Activated naive CD4-positive, alpha-beta T cell treated with anti-CD3 and anti-CD28 coated beads, Interleukin-2, amount 50 U/mL, for 72 hours (primary cell): ENCODE measurements at regions not wholly inside any gene's neighbourhood (a gene's known extent, or its start where the extent isn't known, plus 50 kb on each side); places are given as distances from the start of the nearest gene placed in this dataset.
"Not testable (repeated sequence)": the region's sequence is repeated elsewhere in the genome, so short reads cannot be mapped to it uniquely, and the experiment has no call there.

ENCODE experiments used
- ATAC-seq, 2 donors: fragments of 150-1000 bp; cut with Tn5 transposase; 2 replicates each; pipeline ENCODE4 v1.10.0; 2021; ENCODE audit warnings: mild to moderate bottlenecking in 2 of 2, moderate library complexity in 2 of 2
- DNase-seq, 2 donors: peaks; one replicate each; pipeline ENCODE4 v3.0.0; 2021 to 2022; ENCODE audit warnings: low spot score in 2 of 2
- H3K27ac Mint-ChIP-seq, 2 donors: one replicate each; pipeline ENCODE4 v1.8.0; 2022; ENCODE audit warnings: mild to moderate bottlenecking in 2 of 2, mixed read lengths in 2 of 2
- H3K36me3 Mint-ChIP-seq, 2 donors: one replicate each; pipeline ENCODE4 v1.8.0; 2022; ENCODE audit warnings: mixed read lengths in 2 of 2
- H3K9me3 Mint-ChIP-seq, 2 donors: one replicate each; pipeline ENCODE4 v1.8.0; 2022; ENCODE audit warnings: mixed read lengths in 2 of 2

GRCh38 chr2:17163638-17164037, 354.6 kb downstream of the RAD51AP2 start:
- Mint-ChIP-seq H3K36me3 (no peaks in the 10 kb centered on the region), H3K9me3 (no peaks in the 10 kb centered on the region), H3K27ac (no peak overlapping the region)
- no peak for ATAC-seq
- DNase-seq = no peak

- Mint-ChIP-seq H3K36me3 (no peaks in the 10 kb centered on the region), H3K27ac (no peak overlapping the region), H3K9me3 (no peaks in the 10 kb centered on the region)
- ATAC-seq (no peak), DNase-seq (no peak)
These were observed 355.5 kb downstream of the RAD51AP2 start for GRCh38 chr2:17162713-17163112.

GRCh38 chr2:17160594-17160993, 357.6 kb downstream of the RAD51AP2 start:
- DNase-seq = no peak
- ATAC-seq = no peak
- Mint-ChIP-seq H3K27ac (no peak overlapping the region), H3K9me3 (no peaks in the 10 kb centered on the region), H3K36me3 (no peaks in the 10 kb centered on the region)

GRCh38 chr2:17156086-17156485, 362.2 kb downstream of the RAD51AP2 start:
- no peaks in the 10 kb centered on the region for H3K36me3 Mint-ChIP-seq
- H3K27ac Mint-ChIP-seq = no peak overlapping the region
- no peaks in the 10 kb centered on the region for H3K9me3 Mint-ChIP-seq
- DNase-seq (no peak), ATAC-seq (no peak)

GRCh38 chr2:17149945-17150344, 368.3 kb downstream of the RAD51AP2 start:
- DNase-seq = no peak
- no peak overlapping the region for H3K27ac Mint-ChIP-seq
- H3K36me3 Mint-ChIP-seq = no peaks in the 10 kb centered on the region
- ATAC-seq = no peak
- peaks cover 7 to 10% of the 10 kb centered on the region in 2 donors for H3K9me3 Mint-ChIP-seq

GRCh38 chr2:17148407-17149145, 369.7 kb downstream of the RAD51AP2 start:
- no peak for ATAC-seq
- DNase-seq = no peak
- Mint-ChIP-seq H3K9me3 (peaks cover 7 to 10% of the 10 kb centered on the region in 2 donors), H3K36me3 (no peaks in the 10 kb centered on the region), H3K27ac (no peak overlapping the region)

GRCh38 chr2:17146358-17146757, 371.9 kb downstream of the RAD51AP2 start:
- Mint-ChIP-seq H3K9me3 (peaks cover 7 to 10% of the 10 kb centered on the region in 2 donors), H3K27ac (no peak overlapping the region), H3K36me3 (no peaks in the 10 kb centered on the region)
- no peak for ATAC-seq
- DNase-seq = no peak

- ATAC-seq (no peak), DNase-seq (no peak)
- H3K36me3 Mint-ChIP-seq = no peaks in the 10 kb centered on the region
- H3K9me3 Mint-ChIP-seq = peaks cover 0 to 5% of the 10 kb centered on the region in 2 donors
- H3K27ac Mint-ChIP-seq = no peak overlapping the region
These were observed 381.4 kb downstream of the RAD51AP2 start for GRCh38 chr2:17136877-17137276.

GRCh38 chr2:17136231-17136630, 382.0 kb downstream of the RAD51AP2 start:
- DNase-seq (no peak), ATAC-seq (no peak)
- Mint-ChIP-seq H3K36me3 (no peaks in the 10 kb centered on the region), H3K27ac (no peak overlapping the region), H3K9me3 (peaks cover 0 to 5% of the 10 kb centered on the region in 2 donors)

GRCh38 chr2:17135619-17136018, 382.6 kb downstream of the RAD51AP2 start:
- ATAC-seq = no peak

GRCh38 chr2:17133052-17133671, 385.1 kb downstream of the RAD51AP2 start:
- ATAC-seq (no peak), DNase-seq (no peak)
- H3K36me3 Mint-ChIP-seq = no peaks in the 10 kb centered on the region
- H3K27ac Mint-ChIP-seq = no peak overlapping the region
- no peaks in the 10 kb centered on the region for H3K9me3 Mint-ChIP-seq

More at GRCh38 chr2:17135619-17136018, 382.6 kb downstream of the RAD51AP2 start:
- Mint-ChIP-seq H3K9me3 (peaks cover 0 to 5% of the 10 kb centered on the region in 2 donors), H3K36me3 (no peaks in the 10 kb centered on the region), H3K27ac (no peak overlapping the region)
- DNase-seq = no peak

GRCh38 chr2:17130627-17131026, 387.6 kb downstream of the RAD51AP2 start:
- not testable (repeated sequence) for H3K36me3 Mint-ChIP-seq, ATAC-seq, H3K27ac Mint-ChIP-seq, DNase-seq, H3K9me3 Mint-ChIP-seq

- DNase-seq (no peak), ATAC-seq (no peak)
- Mint-ChIP-seq H3K36me3 (no peaks in the 10 kb centered on the region), H3K9me3 (peaks cover 5 to 13% of the 10 kb centered on the region in 2 donors), H3K27ac (no peak overlapping the region)
These were observed 392.1 kb downstream of the RAD51AP2 start for GRCh38 chr2:17125989-17126620.

GRCh38 chr2:17124575-17125318, 393.5 kb downstream of the RAD51AP2 start:
- no peak for DNase-seq
- ATAC-seq = no peak

GRCh38 chr2:17122887-17123501, 395.2 kb downstream of the RAD51AP2 start:
- Mint-ChIP-seq H3K36me3 (no peaks in the 10 kb centered on the region), H3K9me3 (peaks cover 5 to 13% of the 10 kb centered on the region in 2 donors), H3K27ac (no peak overlapping the region)
- ATAC-seq = no peak
- no peak for DNase-seq

More at GRCh38 chr2:17124575-17125318, 393.5 kb downstream of the RAD51AP2 start:
- Mint-ChIP-seq H3K36me3 (no peaks in the 10 kb centered on the region), H3K9me3 (peaks cover 5 to 13% of the 10 kb centered on the region in 2 donors), H3K27ac (no peak overlapping the region)

- H3K9me3 Mint-ChIP-seq = no peaks in the 10 kb centered on the region
- no peak overlapping the region for H3K27ac Mint-ChIP-seq
- ATAC-seq (no peak), DNase-seq (no peak)
- H3K36me3 Mint-ChIP-seq = no peaks in the 10 kb centered on the region
These were observed 402.8 kb downstream of the RAD51AP2 start for GRCh38 chr2:17115466-17115865.
